NOMO-1 treated with DMSO at 0.1 percent for 48 hours (cell line): ENCODE measurements at regions not wholly inside any gene's neighbourhood (a gene's known extent, or its start where the extent isn't known, plus 50 kb on each side); places are given as distances from the start of the nearest gene placed in this dataset.

ENCODE experiments used
- DNase-seq: peaks from one replicate; lab custom pipeline; 2025; ENCODE audit not compliant: unreplicated experiment; lab: John Stamatoyannopoulos, UW

- DNase-seq, result no peak
Observed at GRCh38 chr15:62599791-62600777, 435.0 kb upstream of the C2CD4B start.

GRCh38 chr15:62601777-62602545 is 436.9 kb upstream of the C2CD4B start:
- no peak for DNase-seq

- DNase-seq, result no peak
Observed at GRCh38 chr15:62603742-62604141, 438.7 kb upstream of the C2CD4B start.

GRCh38 chr15:62605282-62605681 is 437.3 kb upstream of the TPM1 start:
- no peak for DNase-seq

- DNase-seq, result no peak
Observed at GRCh38 chr15:62606376-62607113, 436.0 kb upstream of the TPM1 start.

GRCh38 chr15:62607114-62607462 is 435.5 kb upstream of the TPM1 start:
- no peak for DNase-seq

- no peak for DNase-seq
Observed at GRCh38 chr15:62607643-62608042, 434.9 kb upstream of the TPM1 start.

GRCh38 chr15:62608369-62608768 is 434.2 kb upstream of the TPM1 start:
- no peak for DNase-seq

GRCh38 chr15:62610265-62610869 is 432.2 kb upstream of the TPM1 start:
- DNase-seq, result no peak

GRCh38 chr15:62611002-62611401 is 431.5 kb upstream of the TPM1 start:
- DNase-seq, result no peak

- DNase-seq, result no peak
Observed at GRCh38 chr15:62612183-62612733, 430.3 kb upstream of the TPM1 start.

GRCh38 chr15:62612771-62613170 is 429.8 kb upstream of the TPM1 start:
- no peak for DNase-seq

- DNase-seq, result no peak
Observed at GRCh38 chr15:62616746-62617145, 425.8 kb upstream of the TPM1 start.

GRCh38 chr15:62617741-62618140 is 424.8 kb upstream of the TPM1 start:
- DNase-seq, result no peak

GRCh38 chr15:62618432-62618831 is 424.1 kb upstream of the TPM1 start:
- DNase-seq, result no peak

- no peak for DNase-seq
Observed at GRCh38 chr15:62618846-62619504, 423.6 kb upstream of the TPM1 start.

- DNase-seq, result no peak
Observed at GRCh38 chr15:62619526-62619925, 423.0 kb upstream of the TPM1 start.

- no peak for DNase-seq
Observed at GRCh38 chr15:62622775-62623174, 419.8 kb upstream of the TPM1 start.

- DNase-seq, result no peak
Observed at GRCh38 chr15:62624547-62625378, 417.8 kb upstream of the TPM1 start.
